ENCODE measurements at regions not wholly inside any gene's neighbourhood (a gene's known extent, or its start where the extent isn't known, plus 50 kb on each side); places are given as distances from the start of the nearest gene placed in this dataset.

- Histone ChIP-seq H3F3A (ENCODE audit: insufficient read depth) (peaks cover 10% of the 10 kb centered on the region; the same call in 1 of the 2 replicates), H3K4me1 (ENCODE audit: insufficient read depth) (peaks cover 21% of the 10 kb centered on the region), H3K27ac (peak overlapping the region; percentile 62), H3K79me2 (ENCODE audit: insufficient read depth) (no peaks in the 10 kb centered on the region), H3K36me3 (ENCODE audit: low read depth) (no peaks in the 10 kb centered on the region), H3K4me2 (ENCODE audit: unreplicated experiment) (peak overlapping the region; percentile 40), H3K9me3 (ENCODE audit: low read depth) (no peaks in the 10 kb centered on the region), H2AFZ (peak overlapping the region; percentile 38; the same call in 1 of the 2 replicates), H3K9ac (no peak overlapping the region), H3K4me3 (no peak overlapping the region), H3K9me2 (ENCODE audit: insufficient read depth) (no peaks in the 10 kb centered on the region), H4K20me1 (ENCODE audit: insufficient read depth) (no peaks in the 10 kb centered on the region), H3K27me3 (replicated peaks; ENCODE audit: insufficient read depth) (no peaks in the 10 kb centered on the region)
- no peak for TF ChIP-seq EZH2phosphoT487 (IDR thresholded peaks at IDR 0.05; ENCODE audit: insufficient read depth, low read depth)
- no peak for TF ChIP-seq EZH2 (IDR thresholded peaks at IDR 0.05; ENCODE audit: insufficient read depth, poor library complexity, severe bottlenecking)
- WGBS, 2 experiments (ENCODE audit: low coverage in 1 of 2, low lambda C conversion rate in 2 of 2, missing lambda C conversion rate in 2 of 2), result 15 to 22% methylated on average over 1 of the region's 1 CpG
- no peak for DNase-seq
- in situ Hi-C loops (cut with MboI), result no loop called here
These were observed 262.7 kb downstream of the ANKRD50 start for GRCh38 chr4:124449881-124450280.

- in situ Hi-C loops (cut with MboI), result no loop called here
- no peak overlapping the region for H3K4me2 ChIP-seq (ENCODE audit: unreplicated experiment)
- no peak for DNase-seq
- 73 to 81% methylated on average over 2 of the region's 2 CpGs for WGBS, 2 experiments (ENCODE audit: low coverage in 1 of 2, low lambda C conversion rate in 2 of 2, missing lambda C conversion rate in 2 of 2)
- no peak overlapping the region for H3K9ac ChIP-seq
- H3K36me3 ChIP-seq (ENCODE audit: low read depth), result no peaks in the 10 kb centered on the region
- H3K79me2 ChIP-seq (ENCODE audit: insufficient read depth), result no peaks in the 10 kb centered on the region
- no peaks in the 10 kb centered on the region for H4K20me1 ChIP-seq (ENCODE audit: insufficient read depth)
- no peak overlapping the region for H3K4me3 ChIP-seq
- H3K27ac ChIP-seq, result no peak overlapping the region
- peaks cover 21% of the 10 kb centered on the region for H3K4me1 ChIP-seq (ENCODE audit: insufficient read depth)
- H3F3A ChIP-seq (ENCODE audit: insufficient read depth), result peaks cover 10% of the 10 kb centered on the region; the same call in 1 of the 2 replicates
- no peak overlapping the region for H2AFZ ChIP-seq
- no peaks in the 10 kb centered on the region for H3K27me3 ChIP-seq (replicated peaks; ENCODE audit: insufficient read depth)
- TF ChIP-seq EZH2phosphoT487 (IDR thresholded peaks at IDR 0.05; ENCODE audit: insufficient read depth, low read depth) (no peak), EZH2 (IDR thresholded peaks at IDR 0.05; ENCODE audit: insufficient read depth, poor library complexity, severe bottlenecking) (no peak)
- no peaks in the 10 kb centered on the region for H3K9me2 ChIP-seq (ENCODE audit: insufficient read depth)
- H3K9me3 ChIP-seq (ENCODE audit: low read depth), result no peaks in the 10 kb centered on the region
These were observed 261.7 kb downstream of the ANKRD50 start for GRCh38 chr4:124450851-124451250.

GRCh38 chr4:124454772-124455270 is 257.7 kb downstream of the ANKRD50 start:
- Histone ChIP-seq H4K20me1 (ENCODE audit: insufficient read depth) (no peaks in the 10 kb centered on the region), H3K9me2 (ENCODE audit: insufficient read depth) (no peaks in the 10 kb centered on the region), H3K9ac (no peak overlapping the region), H3K27ac (no peak overlapping the region), H3K36me3 (ENCODE audit: low read depth) (no peaks in the 10 kb centered on the region), H3F3A (ENCODE audit: insufficient read depth) (no peaks in the 10 kb centered on the region), H3K4me2 (ENCODE audit: unreplicated experiment) (no peak overlapping the region), H3K27me3 (replicated peaks; ENCODE audit: insufficient read depth) (no peaks in the 10 kb centered on the region), H3K4me1 (ENCODE audit: insufficient read depth) (peaks cover 7% of the 10 kb centered on the region), H2AFZ (no peak overlapping the region; the same call in 1 of the 2 replicates), H3K4me3 (no peak overlapping the region), H3K79me2 (ENCODE audit: insufficient read depth) (no peaks in the 10 kb centered on the region), H3K9me3 (ENCODE audit: low read depth) (no peaks in the 10 kb centered on the region)
- 77 to 79% methylated on average over 2 of the region's 2 CpGs for WGBS, 2 experiments (ENCODE audit: low coverage in 1 of 2, low lambda C conversion rate in 2 of 2, missing lambda C conversion rate in 2 of 2)
- in situ Hi-C loops (cut with MboI), result no loop called here
- DNase-seq, result no peak
- TF ChIP-seq EZH2 (IDR thresholded peaks at IDR 0.05; ENCODE audit: insufficient read depth, poor library complexity, severe bottlenecking) (no peak), EZH2phosphoT487 (IDR thresholded peaks at IDR 0.05; ENCODE audit: insufficient read depth, low read depth) (no peak)

- H4K20me1 ChIP-seq (ENCODE audit: insufficient read depth), result no peaks in the 10 kb centered on the region
- H3K36me3 ChIP-seq (ENCODE audit: low read depth), result no peaks in the 10 kb centered on the region
- no peaks in the 10 kb centered on the region for H3K9me3 ChIP-seq (ENCODE audit: low read depth)
- TF ChIP-seq EZH2phosphoT487 (IDR thresholded peaks at IDR 0.05; ENCODE audit: insufficient read depth, low read depth) (no peak), EZH2 (IDR thresholded peaks at IDR 0.05; ENCODE audit: insufficient read depth, poor library complexity, severe bottlenecking) (no peak)
- no peak overlapping the region for H3K9ac ChIP-seq
- no peaks in the 10 kb centered on the region for H3K4me1 ChIP-seq (ENCODE audit: insufficient read depth)
- no peak overlapping the region for H3K27ac ChIP-seq
- no peaks in the 10 kb centered on the region for H3K9me2 ChIP-seq (ENCODE audit: insufficient read depth)
- no peak for DNase-seq
- H2AFZ ChIP-seq, result no peak overlapping the region
- no peaks in the 10 kb centered on the region for H3K79me2 ChIP-seq (ENCODE audit: insufficient read depth)
- H3K27me3 ChIP-seq (replicated peaks; ENCODE audit: insufficient read depth), result no peaks in the 10 kb centered on the region
- in situ Hi-C loops (cut with MboI), result no loop called here
- H3K4me3 ChIP-seq, result no peak overlapping the region
- H3F3A ChIP-seq (ENCODE audit: insufficient read depth), result no peaks in the 10 kb centered on the region
- WGBS, 2 experiments (ENCODE audit: low coverage in 1 of 2, low lambda C conversion rate in 2 of 2, missing lambda C conversion rate in 2 of 2), result 92 to 99% methylated on average over 3 of the region's 3 CpGs
- H3K4me2 ChIP-seq (ENCODE audit: unreplicated experiment), result no peak overlapping the region
These were observed 256.9 kb downstream of the ANKRD50 start for GRCh38 chr4:124455671-124456070.
